Activated CD4-positive, alpha-beta T cell treated with anti-CD3 and anti-CD28 coated beads, Interleukin-2, amount 50 U/mL, for 16 hours (primary cell): ENCODE measurements at regions not wholly inside any gene's neighbourhood (a gene's known extent, or its start where the extent isn't known, plus 50 kb on each side); places are given as distances from the start of the nearest gene placed in this dataset.
A peak's percentile ranks its signal among the peaks of the same experiment; 100 is the strongest.

Experiments
- DNase-seq: peaks from one replicate; pipeline ENCODE4 v3.0.0-alpha.2; 2020

- DNase-seq, result no peak
These were observed 177.3 kb upstream of the GOLIM4 start for GRCh38 chr3:168273036-168273435.

DNA sequence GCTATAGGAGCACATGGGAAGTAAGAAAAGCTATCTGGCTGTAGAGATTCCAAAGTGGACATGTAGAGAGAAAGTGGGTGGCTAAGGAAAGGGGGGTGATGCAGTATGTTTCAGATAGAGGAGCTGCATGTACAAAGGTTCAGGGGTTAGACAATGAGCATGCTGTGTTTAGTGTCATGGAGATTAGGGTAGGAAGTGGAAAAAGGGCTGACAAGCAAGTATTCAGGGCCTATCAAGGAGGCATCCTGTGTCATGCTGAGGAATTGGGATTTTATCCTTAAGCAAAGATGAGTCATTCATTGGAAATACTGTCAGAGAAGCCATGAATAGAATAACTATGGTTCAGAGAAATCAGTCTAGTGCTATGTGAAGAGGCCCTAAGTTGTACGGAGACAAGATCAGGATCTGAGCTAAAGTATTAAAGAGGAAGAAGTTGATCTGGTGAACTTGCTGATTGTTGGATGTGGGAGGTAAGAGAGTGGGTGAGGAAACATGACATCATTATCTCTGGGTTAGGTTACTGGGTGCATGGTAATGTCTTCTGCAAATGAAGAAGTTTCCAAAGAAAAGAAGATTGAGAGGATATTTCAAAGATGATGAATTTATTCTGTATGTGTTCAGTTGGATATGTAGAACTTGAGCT lies 176.7 kb upstream of the GOLIM4 start:
- no peak for DNase-seq

DNA sequence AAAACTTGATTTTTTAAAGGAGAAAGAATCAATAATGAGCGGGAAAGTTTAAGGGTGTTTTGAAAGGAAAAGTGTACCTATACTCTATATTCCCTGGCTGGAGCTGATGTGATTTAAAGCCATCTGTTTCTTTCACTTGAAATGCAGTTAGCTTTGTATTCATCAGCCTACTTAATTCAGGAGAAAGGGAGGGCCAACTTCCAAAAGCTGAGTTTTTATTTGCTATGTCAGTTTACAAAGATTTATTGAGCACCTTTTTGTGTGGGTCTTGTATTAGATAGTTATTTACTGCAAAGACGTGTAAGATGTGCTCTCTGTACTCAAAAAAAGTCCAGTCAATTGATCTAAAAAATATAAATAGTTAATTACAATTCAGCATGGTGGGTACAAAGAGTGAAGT lies 176.2 kb upstream of the GOLIM4 start:
- no peak for DNase-seq

GRCh38 chr3:168269001-168269400 lies 173.3 kb upstream of the GOLIM4 start:
- no peak for DNase-seq

GRCh38 chr3:168267179-168267578 lies 171.5 kb upstream of the GOLIM4 start:
- DNase-seq, result no peak

DNA sequence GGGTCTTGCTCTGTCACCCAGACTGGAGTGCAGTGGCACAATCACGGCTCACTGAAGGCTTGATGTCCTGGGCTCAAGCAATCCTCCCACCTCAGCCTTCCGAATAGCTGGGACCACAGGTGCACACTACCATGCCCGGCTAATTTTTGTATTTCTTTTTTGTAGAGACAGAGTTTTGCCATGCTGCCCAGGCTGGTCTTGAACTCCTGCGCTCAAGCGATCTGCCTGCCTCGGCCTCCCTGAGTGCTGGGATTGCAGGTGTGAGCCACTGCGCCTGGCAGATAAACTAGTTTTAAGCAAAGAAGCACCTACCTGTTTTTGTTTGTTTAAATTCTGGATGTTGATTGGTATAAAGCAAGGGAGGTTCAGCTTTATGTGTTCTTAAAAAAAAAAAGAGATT lies 170.6 kb upstream of the GOLIM4 start:
- DNase-seq, result no peak

DNA sequence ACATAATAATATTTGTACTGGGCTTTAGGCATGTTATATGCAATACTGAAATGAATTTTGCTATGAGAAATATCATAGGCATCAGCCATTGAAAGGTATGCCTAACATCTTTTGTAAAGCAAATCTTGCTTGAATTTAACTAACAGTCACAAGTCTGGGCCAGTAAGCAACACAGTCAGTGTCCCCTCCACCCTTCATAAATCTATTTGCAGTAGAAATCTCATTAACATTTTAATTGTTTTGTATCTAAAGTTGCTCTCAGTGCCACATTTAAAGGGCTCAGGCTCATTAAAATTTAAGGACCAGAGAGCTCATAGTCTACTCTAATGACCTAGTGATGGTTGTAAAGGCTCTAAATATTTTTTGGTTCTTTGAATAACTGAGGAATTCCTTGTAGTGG lies 167.2 kb upstream of the GOLIM4 start:
- DNase-seq, result no peak

- DNase-seq, result no peak
These were observed 165.1 kb upstream of the GOLIM4 start for GRCh38 chr3:168260859-168261258.

GRCh38 chr3:168251371-168251770 lies 155.6 kb upstream of the GOLIM4 start:
- peak; percentile 0 for DNase-seq

DNA sequence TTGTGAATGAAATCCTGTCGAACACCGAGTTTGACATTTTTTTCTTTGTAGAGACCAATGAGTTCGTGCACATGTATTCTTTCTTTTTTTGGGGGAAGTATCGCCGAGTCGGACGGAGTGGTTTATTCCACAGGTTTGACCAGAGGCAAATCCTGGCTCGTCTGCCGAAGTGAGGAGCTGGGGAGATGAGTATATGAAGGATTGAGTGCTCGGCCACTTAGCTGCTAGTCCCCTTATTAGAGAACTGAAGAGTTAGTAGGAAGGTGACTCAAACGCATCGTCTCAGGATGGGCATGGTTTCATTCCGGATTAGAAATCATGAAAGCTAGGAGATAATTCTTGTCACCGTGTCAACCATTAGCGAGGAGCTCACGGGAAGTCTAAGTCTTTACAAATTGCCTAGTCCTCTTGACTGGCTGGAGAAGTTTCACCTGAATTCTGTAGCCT lies 154.7 kb upstream of the GOLIM4 start:
- peak; percentile 1 for DNase-seq

DNA sequence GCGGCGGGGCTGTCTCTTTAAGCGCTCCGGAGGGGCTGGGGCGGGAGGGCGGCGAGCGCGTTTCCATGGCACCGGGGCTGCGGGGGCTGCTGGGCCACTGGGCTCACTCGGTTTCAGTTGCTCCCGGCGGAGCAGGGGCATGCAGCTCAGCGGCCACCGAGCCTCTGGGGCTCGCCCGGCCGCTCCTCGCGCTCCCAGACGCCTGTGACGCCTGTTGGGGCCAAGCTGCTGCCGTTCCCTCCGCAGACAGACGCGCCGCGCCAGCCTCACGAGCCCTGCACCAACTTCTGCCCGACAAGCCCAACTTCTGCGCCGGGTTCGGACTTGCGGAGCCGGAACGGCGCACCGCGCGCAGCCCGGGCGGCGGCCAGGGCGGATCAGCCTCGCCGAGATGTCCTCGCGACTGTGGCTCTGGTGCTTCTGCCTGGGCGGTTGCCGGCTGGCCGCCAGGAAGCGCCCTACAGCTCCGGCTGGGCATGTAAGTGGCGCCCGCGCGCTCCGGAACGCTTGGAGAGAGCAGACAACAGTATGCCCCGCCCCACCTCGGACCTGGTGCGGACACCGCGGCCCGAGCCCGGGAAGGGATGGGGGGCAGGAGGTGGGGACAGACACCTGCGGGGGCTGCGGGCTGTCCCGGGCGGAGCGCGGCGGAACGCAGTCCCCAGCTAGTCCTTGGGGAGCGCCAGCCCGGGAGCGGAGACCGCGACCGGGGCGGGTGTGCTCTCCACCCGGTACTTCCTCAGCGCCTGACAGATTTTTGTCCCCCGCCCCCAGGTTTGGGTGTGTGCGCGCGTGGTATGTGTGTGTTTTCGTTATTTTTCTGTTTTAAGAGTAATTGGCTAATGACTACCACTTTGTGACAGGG lies 154.1 kb upstream of the GOLIM4 start:
- DNase-seq, result peak; percentile 34

GRCh38 chr3:168249205-168249549 lies 153.5 kb upstream of the GOLIM4 start:
- DNase-seq, result no peak

DNA sequence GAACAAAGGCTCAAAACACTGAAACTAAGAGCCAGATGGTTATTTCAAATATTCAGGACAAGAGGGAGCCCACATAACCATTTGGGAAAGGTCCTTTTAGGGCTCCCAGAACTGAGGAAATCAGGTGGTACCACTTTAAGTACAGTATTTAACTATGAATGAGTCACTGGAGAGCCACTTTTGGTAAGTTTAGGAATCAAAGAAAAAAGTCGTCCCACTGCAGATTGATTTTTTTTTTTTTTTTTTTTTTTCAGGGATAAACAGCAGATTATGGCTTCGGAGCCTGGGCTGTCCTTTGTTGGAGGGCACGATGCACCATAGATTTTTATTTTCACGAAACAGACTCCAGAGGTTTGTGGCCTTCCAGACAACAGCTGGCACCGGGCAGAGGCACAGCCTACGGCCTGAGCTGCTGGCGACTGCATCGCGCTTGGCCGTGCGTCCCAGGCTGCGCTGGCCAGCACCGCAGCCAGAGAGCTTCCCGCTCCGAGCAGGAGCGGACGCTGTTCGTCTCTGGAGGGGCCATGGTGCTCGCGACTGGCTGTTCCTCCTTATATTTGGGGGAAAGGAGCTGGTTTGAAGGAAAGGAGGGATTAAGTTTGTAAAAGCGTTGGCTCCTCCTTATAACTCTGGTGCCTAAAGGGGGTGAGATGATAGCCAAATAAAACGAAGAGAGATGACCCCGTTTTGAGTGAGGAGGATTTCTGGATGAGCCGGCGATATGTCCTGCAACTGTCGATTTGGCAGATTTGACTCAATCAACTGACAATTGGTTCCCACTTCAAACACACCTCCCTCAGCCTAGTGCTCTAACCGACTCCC lies 152.9 kb upstream of the GOLIM4 start:
- peak; percentile 24 for DNase-seq

- no peak for DNase-seq
These were observed 145.4 kb upstream of the GOLIM4 start for GRCh38 chr3:168241156-168241555.

- no peak for DNase-seq
These were observed 143.6 kb upstream of the GOLIM4 start for GRCh38 chr3:168239287-168239686.

GRCh38 chr3:168233001-168233400 lies 137.3 kb upstream of the GOLIM4 start:
- DNase-seq, result no peak

- no peak for DNase-seq
These were observed 127.4 kb upstream of the GOLIM4 start for GRCh38 chr3:168223085-168223484.

GRCh38 chr3:168220556-168220955 lies 124.8 kb upstream of the GOLIM4 start:
- no peak for DNase-seq

DNA sequence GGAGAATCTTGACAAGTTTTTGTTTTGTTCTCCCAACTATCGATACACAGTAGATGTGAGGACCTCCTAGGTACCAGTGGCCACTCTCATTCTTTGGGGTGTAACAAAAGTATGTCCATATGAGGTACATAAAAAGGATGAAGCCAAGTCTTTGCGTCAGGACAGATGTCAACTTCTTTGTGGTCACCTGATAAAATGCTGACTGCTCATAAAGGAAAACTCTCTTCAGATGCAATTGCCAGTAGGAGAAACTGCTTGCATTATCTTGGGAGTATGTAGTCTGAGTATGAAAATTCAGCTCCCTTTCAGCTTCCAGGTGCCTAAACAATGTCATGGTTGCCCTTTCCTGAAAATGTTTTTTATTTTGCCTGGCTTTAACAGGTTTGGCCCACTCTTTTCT lies 123.8 kb upstream of the GOLIM4 start:
- no peak for DNase-seq

- DNase-seq, result no peak
These were observed 122.9 kb upstream of the GOLIM4 start for GRCh38 chr3:168218600-168218999.

- no peak for DNase-seq
These were observed 121.1 kb upstream of the GOLIM4 start for GRCh38 chr3:168216851-168217250.

GRCh38 chr3:168213920-168214319 lies 118.2 kb upstream of the GOLIM4 start:
- DNase-seq, result peak; percentile 19

- DNase-seq, result no peak
These were observed 117.1 kb upstream of the GOLIM4 start for GRCh38 chr3:168212664-168213285.
